Sigmoid colon (tissue), 4 donors: ENCODE measurements at regions not wholly inside any gene's neighbourhood (a gene's known extent, or its start where the extent isn't known, plus 50 kb on each side); places are given as distances from the start of the nearest gene placed in this dataset.
"Not testable (repeated sequence)": the region's sequence is repeated elsewhere in the genome, so short reads cannot be mapped to it uniquely, and the experiment has no call there.

ENCODE experiments used
- EP300 ChIP-seq, 4 donors: sonication (generic); formaldehyde crosslinking; IDR thresholded peaks; one replicate each; pipeline ENCODE4 v1.6.1; 2017; ENCODE audit warnings: antibody characterized with exemption in 4 of 4
- POLR2A ChIP-seq, 2 donors: fragments of 450-650 bp; IDR thresholded peaks; one replicate each; pipeline ENCODE4 v1.6.1; 2016; ENCODE audit warnings: antibody characterized with exemption in 2 of 2, mild to moderate bottlenecking in 2 of 2, moderate library complexity in 2 of 2
- POLR2AphosphoS5 ChIP-seq, 4 donors: sonication (generic); formaldehyde crosslinking; IDR thresholded peaks; one replicate each; pipeline ENCODE4 v1.6.1; 2017; ENCODE audit warnings: antibody characterized with exemption in 4 of 4
- TF ChIP-seq, protein P1 (sequence below), 4 experiments: fragments of 450-650 bp in 3 of 4; fragments of 200-600 bp in 1 of 4; IDR thresholded peaks; one replicate each; pipeline ENCODE4 v1.5.1; 2016 to 2019; ENCODE audit warnings: antibody characterized with exemption in 4 of 4, mild to moderate bottlenecking in 3 of 4, moderate library complexity in 2 of 4

DNA sequence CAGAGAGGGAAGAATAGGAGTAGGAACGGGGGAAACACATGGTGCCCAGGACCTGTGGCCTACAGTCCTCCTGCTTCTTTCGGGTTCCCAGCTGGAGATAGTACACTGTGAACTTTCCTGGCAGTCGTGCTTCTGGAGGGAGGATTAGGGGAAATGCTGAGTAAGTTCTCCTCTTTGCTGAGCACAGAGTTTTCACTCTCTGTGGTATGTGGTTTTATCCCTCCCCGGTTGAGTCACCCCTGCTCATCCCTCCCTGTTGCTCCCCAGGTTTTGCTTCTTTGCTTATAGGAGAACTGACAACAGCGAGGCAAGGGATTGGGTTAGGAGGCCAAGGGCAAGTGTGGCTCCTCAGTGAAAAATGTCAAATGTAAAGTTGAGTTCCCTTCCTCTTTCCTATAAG, 122.9 kb downstream of the OR4M2 start:
- TF ChIP-seq, protein P1, sequence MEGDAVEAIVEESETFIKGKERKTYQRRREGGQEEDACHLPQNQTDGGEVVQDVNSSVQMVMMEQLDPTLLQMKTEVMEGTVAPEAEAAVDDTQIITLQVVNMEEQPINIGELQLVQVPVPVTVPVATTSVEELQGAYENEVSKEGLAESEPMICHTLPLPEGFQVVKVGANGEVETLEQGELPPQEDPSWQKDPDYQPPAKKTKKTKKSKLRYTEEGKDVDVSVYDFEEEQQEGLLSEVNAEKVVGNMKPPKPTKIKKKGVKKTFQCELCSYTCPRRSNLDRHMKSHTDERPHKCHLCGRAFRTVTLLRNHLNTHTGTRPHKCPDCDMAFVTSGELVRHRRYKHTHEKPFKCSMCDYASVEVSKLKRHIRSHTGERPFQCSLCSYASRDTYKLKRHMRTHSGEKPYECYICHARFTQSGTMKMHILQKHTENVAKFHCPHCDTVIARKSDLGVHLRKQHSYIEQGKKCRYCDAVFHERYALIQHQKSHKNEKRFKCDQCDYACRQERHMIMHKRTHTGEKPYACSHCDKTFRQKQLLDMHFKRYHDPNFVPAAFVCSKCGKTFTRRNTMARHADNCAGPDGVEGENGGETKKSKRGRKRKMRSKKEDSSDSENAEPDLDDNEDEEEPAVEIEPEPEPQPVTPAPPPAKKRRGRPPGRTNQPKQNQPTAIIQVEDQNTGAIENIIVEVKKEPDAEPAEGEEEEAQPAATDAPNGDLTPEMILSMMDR (IDR thresholded peaks at IDR 0.05) = not testable (repeated sequence)
- not testable (repeated sequence) for TF ChIP-seq EP300, POLR2AphosphoS5, POLR2A (IDR thresholded peaks at IDR 0.05)
